PC-9 (cell line): ENCODE measurements at regions not wholly inside any gene's neighbourhood (a gene's known extent, or its start where the extent isn't known, plus 50 kb on each side); places are given as distances from the start of the nearest gene placed in this dataset.

Experiments
- EZH2 ChIP-seq: fragments of 200-600 bp; sonication (generic); IDR thresholded peaks from 2 replicates; pipeline ENCODE4 v1.8.0; 2017; ENCODE audit warnings: antibody characterized with exemption, low read depth
- TF ChIP-seq, protein P1 (sequence below): fragments of 200-600 bp; sonication (generic); conservative IDR thresholded peaks from 2 replicates; pipeline ENCODE4 v1.6.1; 2017; ENCODE audit warnings: mixed run types, antibody characterized with exemption, mild to moderate bottlenecking, moderate library complexity

DNA sequence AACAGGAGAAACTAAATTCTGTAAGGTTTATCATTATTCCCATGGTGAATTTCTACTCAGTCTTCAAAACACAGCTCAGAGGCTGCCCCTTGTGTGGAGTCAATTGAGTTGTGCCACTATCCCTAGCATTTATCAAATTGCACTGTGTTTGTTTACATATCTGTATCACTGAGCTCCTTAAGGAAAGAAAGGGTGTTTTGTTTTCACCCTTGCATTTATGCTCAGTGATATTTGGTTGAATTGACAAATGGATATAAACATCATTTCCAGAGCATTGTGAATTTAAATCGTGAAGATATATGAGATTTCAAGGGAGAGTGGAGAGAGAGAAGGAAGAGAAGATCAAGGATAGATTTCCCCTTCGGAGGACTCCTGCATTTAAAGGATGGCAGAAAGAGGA, 55.1 kb upstream of the TNFRSF19 start:
- TF ChIP-seq, protein P1, sequence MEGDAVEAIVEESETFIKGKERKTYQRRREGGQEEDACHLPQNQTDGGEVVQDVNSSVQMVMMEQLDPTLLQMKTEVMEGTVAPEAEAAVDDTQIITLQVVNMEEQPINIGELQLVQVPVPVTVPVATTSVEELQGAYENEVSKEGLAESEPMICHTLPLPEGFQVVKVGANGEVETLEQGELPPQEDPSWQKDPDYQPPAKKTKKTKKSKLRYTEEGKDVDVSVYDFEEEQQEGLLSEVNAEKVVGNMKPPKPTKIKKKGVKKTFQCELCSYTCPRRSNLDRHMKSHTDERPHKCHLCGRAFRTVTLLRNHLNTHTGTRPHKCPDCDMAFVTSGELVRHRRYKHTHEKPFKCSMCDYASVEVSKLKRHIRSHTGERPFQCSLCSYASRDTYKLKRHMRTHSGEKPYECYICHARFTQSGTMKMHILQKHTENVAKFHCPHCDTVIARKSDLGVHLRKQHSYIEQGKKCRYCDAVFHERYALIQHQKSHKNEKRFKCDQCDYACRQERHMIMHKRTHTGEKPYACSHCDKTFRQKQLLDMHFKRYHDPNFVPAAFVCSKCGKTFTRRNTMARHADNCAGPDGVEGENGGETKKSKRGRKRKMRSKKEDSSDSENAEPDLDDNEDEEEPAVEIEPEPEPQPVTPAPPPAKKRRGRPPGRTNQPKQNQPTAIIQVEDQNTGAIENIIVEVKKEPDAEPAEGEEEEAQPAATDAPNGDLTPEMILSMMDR, result no peak
- no peak for TF ChIP-seq EZH2
